Central memory CD4-positive, alpha-beta T cell (primary cell): ENCODE measurements at regions not wholly inside any gene's neighbourhood (a gene's known extent, or its start where the extent isn't known, plus 50 kb on each side); places are given as distances from the start of the nearest gene placed in this dataset.
"Not testable (repeated sequence)": the region's sequence is repeated elsewhere in the genome, so short reads cannot be mapped to it uniquely, and the experiment has no call there.

Experiments
- DNase-seq: peaks from one replicate; pipeline ENCODE4 v3.0.0; 2022

DNA sequence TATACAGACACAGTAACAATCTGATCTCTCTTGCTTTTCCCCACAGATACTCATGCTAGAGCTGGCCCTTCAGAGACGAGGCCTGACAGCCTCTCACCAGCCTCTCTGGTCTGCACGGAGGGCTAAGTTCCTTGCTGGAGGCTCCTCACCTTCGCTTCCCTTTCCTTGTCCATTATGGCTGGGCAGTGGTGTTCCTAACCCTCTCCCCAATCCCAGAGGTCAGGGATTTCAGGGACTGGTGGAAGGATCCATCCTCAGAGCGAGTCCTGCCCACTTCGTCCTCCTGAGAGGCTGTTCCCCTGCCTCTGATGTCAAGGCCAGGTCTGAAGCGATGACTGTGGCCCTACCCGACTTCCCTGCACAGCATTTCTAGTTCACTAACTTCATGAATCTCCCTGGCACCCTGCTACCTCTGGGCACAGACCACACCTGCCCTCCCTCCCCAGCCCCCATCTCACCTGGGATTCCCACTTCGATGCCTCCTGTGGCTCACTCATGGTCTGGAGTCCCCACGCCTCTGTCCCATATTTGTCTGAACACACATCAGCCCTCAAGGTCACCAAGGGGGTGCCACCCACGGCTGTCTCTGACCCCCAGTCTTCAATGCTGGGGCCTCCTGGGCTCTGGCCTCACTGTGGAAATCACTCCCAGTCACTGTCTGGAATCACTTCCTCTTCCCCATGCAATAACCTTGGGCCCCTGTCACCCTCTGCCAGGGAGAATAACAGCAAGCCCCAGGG lies 124.9 kb upstream of the PRR20G start:
- no peak for DNase-seq

DNA sequence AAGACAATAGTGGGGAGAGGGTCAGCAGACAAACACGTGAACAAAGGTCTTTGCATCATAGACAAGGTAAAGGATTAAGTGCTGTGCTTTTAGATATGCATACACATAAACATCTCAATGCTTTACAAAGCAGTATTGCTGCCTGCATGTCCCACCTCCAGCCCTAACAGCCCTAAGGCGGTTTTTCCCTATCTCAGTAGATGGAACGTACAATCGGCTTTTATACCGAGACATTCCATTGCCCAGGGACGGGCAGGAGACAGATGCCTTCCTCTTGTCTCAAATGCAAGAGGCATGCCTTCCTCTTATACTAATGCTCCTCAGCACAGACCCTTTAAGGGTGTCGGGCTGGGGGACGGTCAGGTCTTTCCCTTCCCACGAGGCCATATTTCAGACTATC lies 124.0 kb upstream of the PRR20G start:
- DNase-seq = not testable (repeated sequence)

GRCh38 chr3:127411083-127411727 lies 123.4 kb upstream of the PRR20G start:
- no peak for DNase-seq

DNA sequence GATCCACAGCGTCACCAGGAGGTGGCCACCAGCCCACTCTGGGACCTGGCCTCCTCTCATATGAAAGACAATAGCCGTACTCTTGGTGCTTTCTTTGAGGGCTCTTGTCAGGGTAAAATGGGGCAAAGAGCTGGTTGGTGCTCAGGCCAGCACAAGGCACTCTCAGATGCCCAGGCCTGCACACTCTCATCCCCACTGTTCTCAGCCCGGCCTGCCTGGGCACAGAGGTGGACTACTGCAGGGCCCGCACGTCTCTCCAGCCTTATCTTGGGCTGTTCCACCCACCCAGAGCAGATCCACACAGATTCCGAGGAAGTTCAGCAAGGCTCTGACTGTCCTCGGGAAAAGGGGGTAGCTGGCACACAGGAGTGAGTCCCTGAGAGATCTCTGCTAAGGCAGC lies 122.8 kb upstream of the PRR20G start:
- no peak for DNase-seq

GRCh38 chr3:127410137-127410488 lies 122.3 kb upstream of the PRR20G start:
- DNase-seq = no peak

GRCh38 chr3:127409421-127410136 lies 121.7 kb upstream of the PRR20G start:
- no peak for DNase-seq

DNA sequence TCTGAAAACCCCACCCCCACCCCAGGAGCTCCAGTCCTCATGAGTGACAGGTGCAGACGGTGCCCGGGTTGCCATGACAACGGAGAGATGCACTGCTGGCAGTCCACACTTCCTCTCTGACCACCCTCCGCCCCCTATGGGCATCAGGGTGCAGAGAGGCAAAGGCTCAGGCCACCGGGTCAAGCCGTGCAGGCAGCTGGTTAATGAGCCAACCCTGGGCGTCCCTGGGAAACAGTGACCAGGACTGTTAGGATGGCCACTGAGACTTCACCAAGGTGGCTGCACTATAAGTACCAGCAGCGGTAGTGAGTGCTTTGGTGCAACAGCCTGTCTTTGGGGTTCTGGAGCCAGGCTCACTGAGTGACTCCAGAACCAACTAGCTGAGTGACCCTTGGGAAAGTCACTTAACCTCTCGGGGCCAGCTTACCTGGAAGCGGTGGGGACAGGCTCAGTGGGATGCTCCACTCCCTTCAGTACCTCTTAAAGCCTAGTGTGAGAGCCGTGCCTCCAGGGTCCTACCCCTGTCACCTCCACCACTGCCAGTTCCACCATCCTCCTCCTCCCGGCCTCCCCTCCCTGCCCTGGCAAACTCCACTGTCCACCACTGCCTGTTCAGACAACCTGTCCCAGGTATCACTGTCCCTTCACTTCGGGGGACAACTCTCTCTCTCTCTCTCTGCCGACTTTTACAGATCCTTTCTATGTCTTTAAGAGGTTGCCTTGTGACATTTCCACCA lies 121.0 kb upstream of the PRR20G start:
- no peak for DNase-seq

GRCh38 chr3:127408022-127408683 lies 120.3 kb upstream of the PRR20G start:
- no peak for DNase-seq

DNA sequence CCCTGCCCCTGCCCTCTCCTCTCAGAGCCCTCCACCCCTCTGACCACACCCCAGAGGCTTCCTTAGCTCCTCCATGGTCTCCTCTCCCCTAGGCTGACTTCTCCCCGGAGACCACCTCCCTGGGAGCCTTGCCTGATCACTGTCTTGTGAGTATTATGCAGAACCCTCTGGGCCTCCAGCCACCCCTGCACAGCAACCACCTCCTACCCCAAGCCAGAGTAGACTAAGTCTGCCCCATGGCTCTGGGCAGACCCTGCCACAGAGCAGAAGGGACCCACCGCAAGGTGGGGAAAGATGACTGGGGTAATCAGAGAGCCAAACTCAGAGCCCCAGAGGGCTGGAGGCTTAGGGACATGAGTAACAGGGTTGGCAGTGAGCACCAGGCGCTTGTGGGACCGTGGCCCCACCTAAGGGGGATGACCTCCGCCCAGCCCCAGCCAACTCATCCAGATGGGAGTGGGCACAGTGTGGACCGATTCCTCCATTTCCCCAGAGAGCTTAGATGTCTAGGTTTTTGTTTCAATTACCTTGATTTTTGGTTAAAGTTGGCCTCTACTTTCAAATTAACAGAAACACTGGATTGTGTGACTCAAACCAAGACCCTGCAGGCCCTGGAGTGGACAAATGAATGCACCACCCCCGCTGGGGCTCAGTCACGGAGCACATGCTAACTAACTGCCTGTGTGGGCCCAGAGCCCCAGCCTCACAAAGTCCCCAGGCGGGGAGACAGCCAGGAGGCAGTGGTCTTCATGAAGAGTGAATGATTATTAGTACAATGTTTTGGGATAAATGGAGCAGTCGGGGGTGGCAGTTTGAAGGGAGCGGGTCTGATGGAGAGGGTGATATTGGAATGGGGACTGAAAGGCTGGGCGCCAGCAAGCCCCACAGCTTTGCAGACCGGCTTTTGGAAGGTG lies 119.4 kb upstream of the PRR20G start:
- no peak for DNase-seq

DNA sequence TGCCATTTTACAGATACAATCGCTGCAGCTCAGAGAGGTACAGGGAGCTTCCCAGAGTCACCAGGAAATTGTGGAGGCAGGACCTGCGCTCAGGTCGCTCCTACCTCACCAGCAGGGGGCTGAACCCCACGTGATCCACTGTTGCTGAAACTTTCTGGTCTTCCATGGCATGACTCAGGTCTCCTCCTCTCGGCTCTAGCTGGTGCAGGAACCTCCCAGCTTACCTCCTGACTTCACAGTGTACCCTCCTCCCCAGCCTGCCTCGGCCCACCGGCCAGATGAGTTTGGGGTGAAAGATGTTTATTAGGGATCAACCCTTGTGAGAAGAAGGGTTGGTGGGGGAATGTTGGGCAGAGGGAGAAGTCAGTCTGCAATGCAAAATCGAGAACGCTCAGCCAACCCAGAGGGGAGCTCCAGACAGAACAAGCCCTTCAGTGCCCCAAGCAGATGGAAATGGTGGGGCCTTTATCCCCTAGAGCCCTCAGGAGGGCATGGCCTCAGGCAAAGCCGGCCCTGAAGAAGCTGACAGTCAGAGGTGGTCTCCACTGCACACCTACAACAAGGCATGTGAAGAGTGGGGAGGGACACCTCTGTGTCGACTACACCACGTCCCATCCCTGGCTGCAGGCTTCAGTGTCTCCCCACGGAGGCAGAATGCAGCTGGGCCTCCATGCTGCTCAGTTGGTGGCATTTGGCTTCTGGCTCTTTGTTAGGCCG lies 118.6 kb upstream of the PRR20G start:
- no peak for DNase-seq

- no peak for DNase-seq
These were observed 117.9 kb upstream of the PRR20G start for GRCh38 chr3:127405791-127406190.

DNA sequence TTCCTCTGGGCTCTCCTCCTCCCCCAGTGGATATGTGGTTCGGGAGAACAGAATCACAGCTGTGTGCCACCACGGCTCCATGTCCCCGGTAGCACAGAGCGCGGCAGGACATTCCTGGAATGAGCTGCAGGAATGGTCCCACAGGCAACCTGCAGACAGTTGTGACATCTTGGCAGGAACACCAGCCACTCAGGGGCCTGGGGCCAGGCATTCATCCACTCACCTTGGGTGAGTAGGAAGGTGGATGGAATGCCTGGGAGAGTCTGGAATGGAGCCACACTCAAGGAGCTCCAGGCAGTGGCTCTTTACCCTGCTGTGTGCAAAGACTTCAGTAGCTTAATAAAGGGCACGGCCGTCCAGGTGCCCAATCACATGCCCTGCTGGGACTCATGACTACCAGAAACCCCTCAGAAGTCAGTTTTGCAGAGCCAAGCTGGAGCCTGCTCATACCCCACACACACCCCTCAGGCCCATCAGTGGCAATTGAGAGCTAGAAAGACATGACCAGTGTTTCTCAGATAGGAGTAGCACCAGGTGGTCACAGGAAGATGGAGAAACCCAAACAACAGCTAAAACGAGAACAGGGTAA lies 117.3 kb upstream of the PRR20G start:
- DNase-seq = no peak

DNA sequence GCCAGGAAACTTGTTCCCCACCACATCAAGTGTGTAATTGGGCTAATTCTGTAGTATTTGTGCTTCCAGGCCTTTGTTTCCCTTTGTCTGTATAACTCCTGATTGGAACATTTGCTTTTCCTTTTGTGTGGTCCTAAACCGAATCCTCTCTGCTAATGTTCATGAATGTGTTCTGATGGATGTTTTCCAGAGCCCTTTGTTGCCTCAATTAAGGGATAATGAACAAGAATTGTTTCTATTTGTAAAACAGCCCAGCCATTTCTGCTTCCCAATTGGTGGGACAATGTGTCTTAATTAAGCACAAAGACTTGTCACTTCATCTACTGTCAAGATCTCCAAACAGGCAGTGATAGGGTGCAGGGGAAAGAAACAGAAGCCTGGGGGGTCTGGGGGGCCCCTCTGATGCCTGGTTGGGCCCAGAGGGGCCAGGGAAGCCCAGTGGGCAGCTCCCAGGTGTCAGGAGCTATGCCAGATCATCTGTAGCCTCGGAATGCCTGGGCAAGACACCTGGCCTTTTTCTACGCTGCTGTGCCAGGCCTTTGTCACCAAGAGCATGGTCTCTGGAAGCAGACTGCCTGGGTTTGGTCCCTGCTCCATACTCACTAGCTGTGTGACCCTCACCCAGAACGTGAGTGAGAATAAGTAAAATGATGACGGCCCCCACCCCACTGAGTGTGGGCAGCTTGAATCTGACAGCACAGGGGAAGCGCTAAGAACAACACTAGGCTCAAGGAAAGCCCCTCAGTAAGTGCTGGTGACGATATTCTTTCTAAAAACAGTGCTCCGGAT lies 116.6 kb upstream of the PRR20G start:
- no peak for DNase-seq

DNA sequence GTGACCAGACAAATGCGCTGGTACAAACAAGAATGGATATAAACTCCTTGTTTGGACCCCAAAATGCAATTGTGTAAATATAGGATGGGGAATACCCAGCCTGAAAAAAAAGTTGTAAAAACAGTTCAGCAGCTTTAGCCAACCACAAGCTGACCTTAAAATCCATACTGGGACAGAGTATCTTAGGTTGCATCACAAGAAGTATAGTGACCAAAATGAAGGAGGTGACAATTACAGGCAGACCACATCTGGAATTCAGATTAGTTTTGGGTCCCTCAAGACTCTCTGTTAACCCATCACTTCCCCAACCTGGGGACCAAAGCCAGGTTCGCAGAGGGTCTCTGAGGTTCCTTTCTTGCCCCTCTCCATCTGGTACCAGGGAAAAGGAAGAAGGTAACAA lies 115.9 kb upstream of the PRR20G start:
- no peak for DNase-seq

GRCh38 chr3:127399154-127399553 lies 111.3 kb upstream of the PRR20G start:
- no peak for DNase-seq

DNA sequence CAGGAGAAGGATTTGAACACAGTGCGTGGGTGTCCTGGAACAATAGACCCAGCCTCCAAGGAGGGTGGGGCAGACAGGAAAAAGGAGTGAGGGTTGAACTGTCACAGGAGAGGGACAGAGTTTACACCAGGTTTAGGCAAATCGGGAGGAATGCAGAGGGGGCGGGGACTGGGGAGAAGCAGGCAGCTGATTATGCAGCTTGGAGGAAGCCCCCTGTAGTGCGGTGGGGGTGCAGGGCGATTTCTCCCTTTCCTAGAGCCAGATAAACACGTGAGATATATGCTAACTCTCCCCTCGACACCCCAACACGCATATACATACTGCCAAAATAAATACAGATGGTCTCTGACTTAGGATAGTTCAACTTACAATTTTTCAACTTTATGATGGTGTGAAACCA lies 108.6 kb upstream of the PRR20G start:
- no peak for DNase-seq

DNA sequence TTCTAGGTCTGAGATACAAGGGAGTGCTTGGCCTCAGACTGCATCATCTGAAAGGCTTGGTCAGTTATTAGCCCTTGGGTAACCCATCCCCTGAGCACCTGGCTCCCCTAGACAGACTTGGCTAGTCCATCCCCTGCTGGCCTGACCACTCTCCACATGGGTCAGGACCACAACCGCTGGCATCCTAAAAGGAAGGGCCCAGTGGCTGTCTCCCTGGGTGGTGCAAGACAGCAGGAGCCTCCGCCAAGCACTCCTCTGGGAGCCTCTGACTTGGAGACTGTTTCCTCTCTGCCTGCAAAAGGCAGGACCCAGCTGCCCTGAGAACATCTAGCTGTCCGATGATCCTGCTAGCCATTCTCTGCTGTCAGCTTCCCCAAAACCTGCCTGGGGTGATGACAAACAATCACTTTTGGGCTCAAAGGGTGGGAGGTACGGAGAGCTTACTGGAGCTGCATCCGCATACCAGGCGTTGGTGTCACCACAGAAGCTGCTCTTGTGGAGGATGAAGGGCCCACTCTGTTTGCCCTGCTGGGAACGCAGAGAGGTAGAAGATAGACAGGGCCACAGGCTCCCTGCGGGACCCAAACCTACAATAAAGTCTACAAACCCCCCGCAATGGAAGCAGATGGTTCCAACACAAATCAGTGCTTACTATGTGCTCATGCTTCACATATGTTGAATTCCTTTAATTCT lies 108.0 kb upstream of the PRR20G start:
- DNase-seq = no peak

DNA sequence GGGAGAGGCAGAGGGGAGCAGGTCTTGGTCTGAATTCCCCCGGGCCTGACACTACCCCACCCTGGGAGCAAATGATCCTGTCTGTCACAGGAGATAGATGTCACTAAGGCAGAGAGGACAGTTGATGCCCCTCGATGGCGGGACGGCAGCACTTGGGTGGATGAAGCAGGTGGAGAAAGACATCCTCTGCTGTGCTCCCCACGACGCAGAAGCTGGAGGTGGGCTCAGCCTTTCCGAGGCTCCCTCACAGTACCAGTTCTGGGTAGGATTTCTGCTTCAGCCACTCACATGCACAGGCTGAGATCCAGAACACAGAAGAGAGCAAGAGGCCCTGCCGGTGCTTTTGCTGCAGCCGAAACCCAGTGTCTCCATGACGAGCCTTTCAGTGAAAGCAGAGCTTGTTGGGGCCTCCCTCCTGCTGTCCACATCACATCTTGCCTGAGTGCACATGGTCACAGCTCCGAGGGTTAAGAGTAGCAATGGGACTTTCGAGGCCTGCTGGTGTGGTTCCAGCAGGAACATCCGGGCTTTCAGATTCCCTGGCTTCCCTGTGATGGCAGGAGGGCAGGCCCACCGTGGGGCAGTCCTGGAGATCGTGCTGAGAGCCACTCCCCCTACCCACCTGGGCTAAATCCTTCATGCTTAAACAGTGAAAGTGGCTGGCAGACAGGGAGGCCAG lies 107.3 kb upstream of the PRR20G start:
- DNase-seq = no peak

GRCh38 chr3:127394031-127394430 lies 106.2 kb upstream of the PRR20G start:
- no peak for DNase-seq
